H1 (cell line): ENCODE measurements at regions not wholly inside any gene's neighbourhood (a gene's known extent, or its start where the extent isn't known, plus 50 kb on each side); places are given as distances from the start of the nearest gene placed in this dataset.

Experiments used
- CTCF ChIA-PET: fragments of 300-600 bp; sonication (Branson Sonifier 250); formaldehyde crosslinking; loops from one replicate; lab custom pipeline; 2021; ENCODE audit not compliant: partially characterized antibody; lab: Charles Lee
- POLR2A ChIA-PET: fragments of 300-600 bp; sonication (Branson Sonifier 250); formaldehyde crosslinking; loops from one replicate; lab custom pipeline; 2021; ENCODE audit warnings: inconsistent platforms; ENCODE audit not compliant: partially characterized antibody; lab: Charles Lee
- DNase-seq, 2 experiments: peaks; one replicate each; pipeline versions ENCODE4 v3.0.0 to v3.0.0-alpha.2; 2010 to 2022; ENCODE audit warnings: low spot score in 2 of 2, low read depth in 1 of 2, mixed read lengths in 1 of 2
- FAIRE-seq: peaks from 2 replicates; lab custom pipeline; 2011; peaks lifted over from hg19 to GRCh38; lab: Jason Lieb, UNC
- H2AFZ ChIP-seq: 2 replicates; pipeline ENCODE4 v1.8.1; 2012; ENCODE audit warnings: low read length, inconsistent platforms
- H2AK5ac ChIP-seq: 2 replicates; pipeline ENCODE4 v1.6.1; 2013; ENCODE audit warnings: low read depth, low read length
- H2BK120ac ChIP-seq: replicated peaks from 2 replicates; pipeline ENCODE3; 2013; ENCODE audit warnings: low read depth, low read length, inconsistent platforms
- H2BK12ac ChIP-seq: 2 replicates; pipeline ENCODE4 v1.6.1; 2013; ENCODE audit warnings: low read depth, low read length
- H2BK15ac ChIP-seq: 2 replicates; pipeline ENCODE4 v1.6.1; 2013; ENCODE audit warnings: low read length
- H2BK20ac ChIP-seq: 2 replicates; pipeline ENCODE4 v1.6.1; 2013; ENCODE audit warnings: low read length
- H2BK5ac ChIP-seq: 2 replicates; pipeline ENCODE4 v1.6.1; 2013; ENCODE audit warnings: low read depth, low read length
- H3K14ac ChIP-seq: 2 replicates; pipeline ENCODE4 v1.6.1; 2013; ENCODE audit warnings: inconsistent platforms; ENCODE audit not compliant: insufficient read length
- H3K18ac ChIP-seq: 2 replicates; pipeline ENCODE4 v1.6.1; 2013; ENCODE audit warnings: low read length; ENCODE audit errors: extremely low read depth
- H3K23ac ChIP-seq: 2 replicates; pipeline ENCODE4 v1.6.1; 2013; ENCODE audit warnings: inconsistent platforms; ENCODE audit not compliant: insufficient read length
- H3K23me2 ChIP-seq: 2 replicates; pipeline ENCODE4 v1.6.1; 2013; ENCODE audit warnings: low read depth, low read length
- H3K27ac ChIP-seq: 2 replicates; pipeline ENCODE4 v1.6.1; 2011; ENCODE audit warnings: low read depth, low read length, inconsistent platforms
- H3K27me3 ChIP-seq, 4 experiments: replicated peaks in 1 of 4; 1 replicate in 1 of 4; 2 replicates in 3 of 4; pipeline versions ENCODE4 v1.6.1 to v1.8.1; 2011 to 2013; ENCODE audit warnings: low read length in 3 of 4, mild to moderate bottlenecking in 3 of 4, inconsistent platforms in 2 of 4, mixed read lengths in 2 of 4, moderate library complexity in 1 of 4; ENCODE audit not compliant: control insufficient read depth in 3 of 4, insufficient read depth in 3 of 4; ENCODE audit errors: extremely low read depth in 1 of 4
- H3K36me3 ChIP-seq, 4 experiments: 2 replicates each; pipeline versions ENCODE4 v1.6.1 to v1.8.1; 2011 to 2013; ENCODE audit warnings: mild to moderate bottlenecking in 4 of 4, low read length in 3 of 4, moderate library complexity in 2 of 4, control low read depth in 1 of 4, inconsistent platforms in 1 of 4; ENCODE audit not compliant: insufficient read depth in 4 of 4, control insufficient read depth in 2 of 4
- H3K4ac ChIP-seq: replicated peaks from 2 replicates; pipeline ENCODE3; 2013; ENCODE audit warnings: low read length, low read depth, mixed read lengths, inconsistent platforms; ENCODE audit not compliant: insufficient read length
- H3K4me1 ChIP-seq, 4 experiments: replicated peaks in 1 of 4; 1 replicate in 1 of 4; 2 replicates in 3 of 4; pipeline versions ENCODE4 v1.6.1 to v1.8.1; 2011 to 2013; ENCODE audit warnings: low read length in 3 of 4, inconsistent platforms in 2 of 4, mixed read lengths in 1 of 4; ENCODE audit not compliant: insufficient read depth in 4 of 4, control insufficient read depth in 3 of 4
- H3K4me2 ChIP-seq, 2 experiments: 2 replicates each; pipeline versions ENCODE4 v1.6.1 to v1.8.1; 2011 to 2013; ENCODE audit warnings: low read depth in 2 of 2, low read length in 2 of 2, control low read depth in 1 of 2, inconsistent platforms in 1 of 2, mild to moderate bottlenecking in 1 of 2; ENCODE audit not compliant: insufficient read depth in 1 of 2
- H3K4me3 ChIP-seq, 4 experiments: fragments of 200-600, 300-600 bp in 1 of 4; sonication (generic), shearing (Covaris generic), sonication (Bioruptor Twin) in 1 of 4; 2 replicates each; pipeline versions ENCODE4 v1.5.1 to v1.8.1; 2011 to 2016; ENCODE audit warnings: low read length in 4 of 4, low read depth in 3 of 4, control low read depth in 2 of 4, inconsistent platforms in 2 of 4, mild to moderate bottlenecking in 2 of 4, mixed read lengths in 1 of 4, moderate library complexity in 1 of 4; ENCODE audit not compliant: insufficient read depth in 2 of 4; ENCODE audit errors: extremely low read depth in 1 of 4
- H3K56ac ChIP-seq: replicated peaks from 2 replicates; pipeline ENCODE3; 2013; ENCODE audit warnings: low read depth, mild to moderate bottlenecking, mixed read lengths, low read length, inconsistent platforms; ENCODE audit not compliant: insufficient read length
- H3K79me1 ChIP-seq: 2 replicates; pipeline ENCODE4 v1.6.1; 2013; ENCODE audit warnings: low read depth, low read length, control low read depth
- H3K79me2 ChIP-seq, 2 experiments: 2 replicates each; pipeline versions ENCODE4 v1.6.1 to v1.8.1; 2012 to 2013; ENCODE audit warnings: low read length in 2 of 2, mild to moderate bottlenecking in 2 of 2, inconsistent platforms in 1 of 2; ENCODE audit not compliant: insufficient read depth in 2 of 2, control insufficient read depth in 1 of 2
- H3K9ac ChIP-seq, 4 experiments: replicated peaks in 1 of 4; 1 replicate in 1 of 4; 2 replicates in 3 of 4; pipeline versions ENCODE4 v1.6.1 to v1.8.1; 2011 to 2013; ENCODE audit warnings: low read depth in 3 of 4, low read length in 3 of 4, control low read depth in 2 of 4, mild to moderate bottlenecking in 2 of 4, moderate library complexity in 2 of 4, inconsistent platforms in 1 of 4; ENCODE audit errors: extremely low read depth in 1 of 4
- H3K9me3 ChIP-seq, 2 experiments: 2 replicates each; pipeline versions ENCODE4 v1.6.1 to v1.8.1; 2012 to 2013; ENCODE audit warnings: mild to moderate bottlenecking in 2 of 2, moderate library complexity in 2 of 2, control low read depth in 1 of 2, inconsistent platforms in 1 of 2, low read depth in 1 of 2, low read length in 1 of 2, mixed read lengths in 1 of 2; ENCODE audit not compliant: insufficient read depth in 2 of 2
- H4K20me1 ChIP-seq, 2 experiments: replicated peaks in 1 of 2; 2 replicates each; pipeline versions ENCODE3 to v1.8.1; 2011 to 2013; ENCODE audit warnings: inconsistent platforms in 2 of 2, low read length in 2 of 2, mild to moderate bottlenecking in 1 of 2; ENCODE audit not compliant: insufficient read depth in 2 of 2, control insufficient read depth in 1 of 2
- H4K5ac ChIP-seq: 2 replicates; pipeline ENCODE4 v1.6.1; 2013; ENCODE audit warnings: low read length, low read depth, mixed read lengths, inconsistent platforms; ENCODE audit not compliant: insufficient read length
- H4K8ac ChIP-seq: 2 replicates; pipeline ENCODE4 v1.8.0; 2013; ENCODE audit warnings: mild to moderate bottlenecking, moderate library complexity, low read length, inconsistent platforms; ENCODE audit not compliant: insufficient read depth; ENCODE audit errors: extremely low read depth
- H4K91ac ChIP-seq: replicated peaks from 2 replicates; pipeline ENCODE3; 2013; ENCODE audit warnings: low read length, mixed read lengths, inconsistent platforms; ENCODE audit not compliant: insufficient read length
- CREB1 ChIP-seq: IDR thresholded peaks from 2 replicates; pipeline ENCODE4 v1.6.1; 2012; ENCODE audit warnings: inconsistent platforms
- EZH2 ChIP-seq: fragments of 200-600 bp; sonication (generic); IDR thresholded peaks from 2 replicates; pipeline ENCODE4 v1.7.1; 2012; ENCODE audit warnings: low read depth, mild to moderate bottlenecking, moderate library complexity, low read length, inconsistent platforms; ENCODE audit not compliant: severe bottlenecking
- RAD21 ChIP-seq, 2 experiments: IDR thresholded peaks in 1 of 2; conservative IDR thresholded peaks in 1 of 2; 2 replicates each; pipeline ENCODE4 v1.6.1; 2011; ENCODE audit warnings: low read depth in 2 of 2, low read length in 2 of 2, improper control_type of control experiment in 1 of 2, inconsistent platforms in 1 of 2, mild to moderate bottlenecking in 1 of 2, moderate library complexity in 1 of 2
- WGBS, 2 experiments: shearing (Covaris generic) in 1 of 2; methylation state at CpG; one replicate each; pipeline versions ENCODE4 v1.1.6 to v1.1.7; 2013 to 2015; ENCODE audit warnings: low lambda C conversion rate in 2 of 2, mixed read lengths in 2 of 2, inconsistent platforms in 1 of 2, low coverage in 1 of 2, missing lambda C conversion rate in 1 of 2; ENCODE audit not compliant: insufficient replicate concordance in 2 of 2, insufficient coverage in 1 of 2, insufficient read length in 1 of 2; ENCODE audit errors: extremely low coverage in 1 of 2, missing lambda C conversion rate in 1 of 2; 5-methylcytosine and 5-hydroxymethylcytosine counted together

- Histone ChIP-seq H2AK5ac (no peak overlapping the region), H2AFZ (no peak overlapping the region), H3K4me3 (no peak overlapping the region), H3K4me2 (no peak overlapping the region), H2BK12ac (no peak overlapping the region), H2BK5ac (no peak overlapping the region), H3K23me2 (no peaks in the 10 kb centered on the region), H3K18ac (no peak overlapping the region), H4K5ac (no peak overlapping the region), H4K20me1 (no peaks in the 10 kb centered on the region), H3K56ac (no peak overlapping the region), H2BK15ac (no peak overlapping the region), H3K27ac (no peak overlapping the region), H3K36me3 (no peaks in the 10 kb centered on the region), H3K14ac (no peak overlapping the region), H3K79me2 (no peaks in the 10 kb centered on the region), H3K27me3 (no peaks in the 10 kb centered on the region; a peak in 1 of 7 replicates), H3K9ac (no peak overlapping the region), H3K79me1 (no peaks in the 10 kb centered on the region), H2BK20ac (no peak overlapping the region), H4K91ac (no peak overlapping the region), H4K8ac (no peak overlapping the region), H2BK120ac (no peak overlapping the region), H3K4ac (no peak overlapping the region), H3K23ac (no peak overlapping the region), H3K9me3 (peaks cover 3 to 9% of the 10 kb centered on the region in 2 experiments; a peak in 2 of 4 replicates), H3K4me1 (no peaks in the 10 kb centered on the region)
- 77% methylated on average over 1 of the region's 1 CpG; no CpG with 5 or more reads in 1 of the 2 experiments for WGBS, 2 experiments
- FAIRE-seq (no peak), DNase-seq (no peak)
- TF ChIP-seq EZH2, result no peak
- no peak for TF ChIP-seq CREB1
- no peak for TF ChIP-seq RAD21 (IDR thresholded peaks at IDR 0.05 in 1 of 2, conservative IDR thresholded peaks at IDR 0.05 in 1 of 2; ENCODE audit: low read depth in 2 of 2, low read length in 2 of 2)
- CTCF ChIA-PET, result no interaction called here
- POLR2A ChIA-PET, result no interaction called here
Measured at GRCh38 chr1:221072214-221072613, 193.0 kb downstream of the HLX start.
